ENCODE measurements at regions not wholly inside any gene's neighbourhood (a gene's known extent, or its start where the extent isn't known, plus 50 kb on each side); places are given as distances from the start of the nearest gene placed in this dataset.
"Not testable (repeated sequence)": the region's sequence is repeated elsewhere in the genome, so short reads cannot be mapped to it uniquely, and the experiment has no call there.

- H3K36me3 Mint-ChIP-seq (ENCODE audit: low read depth); H3K4me3 Mint-ChIP-seq; H3K27ac Mint-ChIP-seq; H3K27me3 Mint-ChIP-seq; H3K9me3 Mint-ChIP-seq: not testable (repeated sequence)
- peaks cover 27% of the 10 kb centered on the region for H3K4me1 Mint-ChIP-seq (ENCODE audit: low read depth)
These were observed 300.1 kb downstream of the BCL2L11 start for GRCh38 chr2:111420835-111421234.

- H3K4me1 Mint-ChIP-seq (ENCODE audit: low read depth): peaks cover 29% of the 10 kb centered on the region
- not testable (repeated sequence) for H3K27me3 Mint-ChIP-seq; H3K9me3 Mint-ChIP-seq; H3K4me3 Mint-ChIP-seq; H3K27ac Mint-ChIP-seq; H3K36me3 Mint-ChIP-seq (ENCODE audit: low read depth)
These were observed 301.2 kb downstream of the BCL2L11 start for GRCh38 chr2:111421949-111422348.

GRCh38 chr2:111422562-111422961 lies 301.8 kb downstream of the BCL2L11 start:
- H3K4me1 Mint-ChIP-seq (ENCODE audit: low read depth): peaks cover 32% of the 10 kb centered on the region
- H3K9me3 Mint-ChIP-seq; H3K36me3 Mint-ChIP-seq (ENCODE audit: low read depth); H3K27me3 Mint-ChIP-seq; H3K4me3 Mint-ChIP-seq: not testable (repeated sequence)
- H3K27ac Mint-ChIP-seq: peak overlapping the region; percentile 48

- H3K36me3 Mint-ChIP-seq (ENCODE audit: low read depth); H3K4me3 Mint-ChIP-seq; H3K27me3 Mint-ChIP-seq; H3K9me3 Mint-ChIP-seq; H3K27ac Mint-ChIP-seq: not testable (repeated sequence)
- peaks cover 28% of the 10 kb centered on the region for H3K4me1 Mint-ChIP-seq (ENCODE audit: low read depth)
These were observed 302.5 kb downstream of the BCL2L11 start for GRCh38 chr2:111423184-111423583.

DNA sequence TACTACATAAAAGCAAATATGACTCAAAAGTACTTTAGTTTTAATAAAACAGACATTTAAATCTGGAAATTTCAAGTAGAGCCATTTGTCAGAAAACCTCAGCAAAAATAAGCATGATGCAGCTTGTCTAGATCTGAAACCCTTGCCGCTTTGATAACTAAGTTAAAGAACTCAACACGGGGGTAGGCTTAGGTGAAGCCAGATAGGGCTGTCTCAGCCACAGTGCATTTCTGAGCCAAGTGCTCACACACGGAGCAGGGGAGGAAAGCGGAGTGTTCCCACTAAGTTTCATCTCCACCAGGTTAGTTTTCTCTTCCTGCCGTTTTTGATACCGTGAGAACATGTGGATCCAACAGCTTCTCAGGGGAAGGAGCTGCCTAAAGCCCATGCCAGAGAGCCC lies 303.5 kb downstream of the BCL2L11 start:
- H3K9me3 Mint-ChIP-seq; H3K27ac Mint-ChIP-seq; H3K27me3 Mint-ChIP-seq; H3K4me3 Mint-ChIP-seq; H3K36me3 Mint-ChIP-seq (ENCODE audit: low read depth): not testable (repeated sequence)
- H3K4me1 Mint-ChIP-seq (ENCODE audit: low read depth): peaks cover 37% of the 10 kb centered on the region

GRCh38 chr2:111424851-111425309 lies 304.2 kb downstream of the BCL2L11 start:
- peaks cover 41% of the 10 kb centered on the region for H3K4me1 Mint-ChIP-seq (ENCODE audit: low read depth)
- H3K36me3 Mint-ChIP-seq (ENCODE audit: low read depth); H3K9me3 Mint-ChIP-seq; H3K27me3 Mint-ChIP-seq; H3K4me3 Mint-ChIP-seq: not testable (repeated sequence)
- peak overlapping the region; percentile 95 for H3K27ac Mint-ChIP-seq

- Mint-ChIP-seq H3K27ac (peak overlapping the region; percentile 78), H3K4me1 (ENCODE audit: low read depth) (peaks cover 44% of the 10 kb centered on the region)
- not testable (repeated sequence) for H3K9me3 Mint-ChIP-seq; H3K36me3 Mint-ChIP-seq (ENCODE audit: low read depth); H3K27me3 Mint-ChIP-seq; H3K4me3 Mint-ChIP-seq
These were observed 305.1 kb downstream of the BCL2L11 start for GRCh38 chr2:111425789-111426201.

DNA sequence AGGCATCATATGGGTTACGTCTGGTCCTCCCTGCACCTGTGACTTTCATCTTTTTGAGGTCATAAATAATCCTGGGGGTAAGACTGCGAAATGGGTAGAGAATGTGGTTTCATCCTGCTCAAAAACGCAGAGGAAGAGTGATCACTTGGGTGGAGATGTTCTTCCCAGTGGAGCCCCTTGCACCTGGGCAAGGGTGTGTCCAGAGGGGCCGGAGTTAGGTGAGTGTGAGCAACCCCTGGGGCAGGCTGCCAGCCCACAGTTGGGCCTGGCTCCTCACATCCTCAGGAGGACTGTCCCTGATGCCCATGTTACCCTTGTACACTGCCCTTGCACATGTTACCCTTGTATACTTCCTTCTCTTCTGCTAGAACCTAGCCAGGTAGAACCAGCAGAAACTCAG lies 306.6 kb downstream of the BCL2L11 start:
- H3K9me3 Mint-ChIP-seq; H3K27me3 Mint-ChIP-seq; H3K4me3 Mint-ChIP-seq; H3K36me3 Mint-ChIP-seq (ENCODE audit: low read depth): not testable (repeated sequence)
- peak overlapping the region; percentile 77 for H3K27ac Mint-ChIP-seq
- H3K4me1 Mint-ChIP-seq (ENCODE audit: low read depth): peaks cover 43% of the 10 kb centered on the region

DNA sequence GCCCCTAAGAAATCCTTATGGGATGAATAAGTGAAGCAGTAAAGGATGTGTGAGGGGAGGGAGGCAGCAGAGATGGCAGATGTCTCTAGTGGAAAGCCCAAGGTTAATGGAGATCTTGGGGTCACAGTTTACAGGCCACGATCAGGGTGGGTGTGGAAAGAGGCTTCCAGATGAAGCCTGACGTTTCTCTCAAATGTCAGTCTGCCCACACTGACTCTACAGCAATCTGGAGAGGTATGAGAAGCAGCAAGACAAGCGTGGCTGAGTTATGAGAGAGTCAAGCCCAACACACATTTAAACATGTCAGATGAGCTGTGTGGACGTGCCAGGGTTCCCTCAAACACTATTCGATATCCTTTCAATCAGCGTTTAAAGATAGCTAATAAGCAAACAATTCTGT lies 308.2 kb downstream of the BCL2L11 start:
- Mint-ChIP-seq H3K4me1 (ENCODE audit: low read depth) (peaks cover 50% of the 10 kb centered on the region), H3K4me3 (peak overlapping the region; percentile 50), H3K27ac (peak overlapping the region; percentile 94)
- not testable (repeated sequence) for H3K27me3 Mint-ChIP-seq; H3K36me3 Mint-ChIP-seq (ENCODE audit: low read depth); H3K9me3 Mint-ChIP-seq

GRCh38 chr2:111429353-111429752 lies 308.6 kb downstream of the BCL2L11 start:
- H3K27ac Mint-ChIP-seq: peak overlapping the region; percentile 94
- H3K4me3 Mint-ChIP-seq: peak overlapping the region; percentile 50
- not testable (repeated sequence) for H3K27me3 Mint-ChIP-seq; H3K36me3 Mint-ChIP-seq (ENCODE audit: low read depth); H3K9me3 Mint-ChIP-seq
- H3K4me1 Mint-ChIP-seq (ENCODE audit: low read depth): peaks cover 50% of the 10 kb centered on the region

- H3K27ac Mint-ChIP-seq: not testable (repeated sequence)
- peaks cover 45% of the 10 kb centered on the region for H3K4me1 Mint-ChIP-seq (ENCODE audit: low read depth)
These were observed 310.3 kb downstream of the BCL2L11 start for GRCh38 chr2:111430817-111431661.

DNA sequence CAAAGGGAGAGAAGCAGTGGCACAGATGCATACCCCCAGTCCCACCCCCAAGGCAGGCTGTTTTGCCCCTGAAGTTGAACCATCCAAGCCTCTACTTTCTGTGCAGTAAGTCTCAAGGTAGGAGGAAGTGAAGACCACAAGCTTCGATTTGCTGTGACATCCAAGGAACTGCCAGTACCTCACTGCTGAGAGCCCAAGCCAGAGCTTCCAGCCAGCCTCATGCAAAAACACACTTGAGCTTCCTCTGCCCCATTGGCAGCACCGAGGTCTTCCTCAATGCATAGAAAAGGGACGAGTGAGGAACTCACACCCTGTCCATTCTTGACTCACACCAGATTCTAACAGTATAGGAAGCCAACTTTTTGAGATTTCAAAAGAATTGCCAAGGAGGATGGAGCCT lies 311.7 kb downstream of the BCL2L11 start:
- Mint-ChIP-seq H3K4me1 (ENCODE audit: low read depth) (peaks cover 36% of the 10 kb centered on the region), H3K27ac (peak overlapping the region; percentile 45)
- not testable (repeated sequence) for H3K4me3 Mint-ChIP-seq; H3K27me3 Mint-ChIP-seq; H3K9me3 Mint-ChIP-seq; H3K36me3 Mint-ChIP-seq (ENCODE audit: low read depth)

More at GRCh38 chr2:111430817-111431661, 310.3 kb downstream of the BCL2L11 start:
- H3K9me3 Mint-ChIP-seq; H3K4me3 Mint-ChIP-seq; H3K36me3 Mint-ChIP-seq (ENCODE audit: low read depth); H3K27me3 Mint-ChIP-seq: not testable (repeated sequence)

DNA sequence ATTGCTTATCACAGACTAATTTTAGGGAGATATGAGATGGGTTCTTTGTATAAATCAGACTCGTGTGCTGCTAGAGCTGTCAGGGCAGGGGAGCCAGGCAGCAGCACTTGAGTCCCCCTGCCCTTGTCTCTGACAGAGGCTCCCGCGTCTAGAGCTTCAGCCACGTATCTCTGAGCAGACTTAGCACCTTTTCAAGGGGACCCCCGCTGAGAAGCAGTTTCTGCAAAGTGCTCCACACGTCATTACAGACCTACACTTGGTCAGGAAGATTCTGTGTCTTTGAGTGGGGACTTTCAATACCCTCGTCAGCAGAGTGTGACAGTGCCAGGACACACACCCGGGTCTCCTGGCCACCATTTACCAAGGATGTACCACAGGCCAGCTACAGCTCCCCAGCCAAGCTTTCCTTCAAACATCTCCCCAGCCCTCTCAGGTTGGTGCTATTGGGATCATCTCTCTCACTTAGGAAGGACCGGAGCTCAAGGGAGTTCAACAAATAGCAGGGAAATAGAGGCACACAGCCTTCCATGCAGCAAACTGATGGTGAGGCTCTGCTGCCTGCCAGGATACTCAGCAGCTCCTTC lies 312.3 kb downstream of the BCL2L11 start:
- H3K27me3 Mint-ChIP-seq; H3K4me3 Mint-ChIP-seq; H3K36me3 Mint-ChIP-seq (ENCODE audit: low read depth); H3K27ac Mint-ChIP-seq; H3K9me3 Mint-ChIP-seq: not testable (repeated sequence)
- H3K4me1 Mint-ChIP-seq (ENCODE audit: low read depth): peaks cover 38% of the 10 kb centered on the region

- H3K36me3 Mint-ChIP-seq (ENCODE audit: low read depth); H3K4me3 Mint-ChIP-seq; H3K9me3 Mint-ChIP-seq; H3K27me3 Mint-ChIP-seq: not testable (repeated sequence)
- peak overlapping the region; percentile 11 for H3K27ac Mint-ChIP-seq
- H3K4me1 Mint-ChIP-seq (ENCODE audit: low read depth): peaks cover 30% of the 10 kb centered on the region
These were observed 313.3 kb downstream of the BCL2L11 start for GRCh38 chr2:111433892-111434607.

GRCh38 chr2:111434608-111434939 lies 313.9 kb downstream of the BCL2L11 start:
- H3K36me3 Mint-ChIP-seq (ENCODE audit: low read depth); H3K27me3 Mint-ChIP-seq; H3K27ac Mint-ChIP-seq; H3K9me3 Mint-ChIP-seq; H3K4me3 Mint-ChIP-seq: not testable (repeated sequence)
- peaks cover 27% of the 10 kb centered on the region for H3K4me1 Mint-ChIP-seq (ENCODE audit: low read depth)
